ENCODE measurements at regions not wholly inside any gene's neighbourhood (a gene's known extent, or its start where the extent isn't known, plus 50 kb on each side); places are given as distances from the start of the nearest gene placed in this dataset.

GRCh38 chr10:7033031-7033430, 377.8 kb downstream of the SFMBT2 start:
- TF ChIP-seq FOXM1 (IDR thresholded peaks at IDR 0.05; ENCODE audit: borderline replicate concordance, low read depth) (no peak), EP300 (IDR thresholded peaks at IDR 0.05; ENCODE audit: borderline replicate concordance) (no peak), REST (IDR thresholded peaks at IDR 0.05; ENCODE audit: low read depth) (no peak), TCF12 (IDR thresholded peaks at IDR 0.05; ENCODE audit: low read depth) (no peak), CEBPB (IDR thresholded peaks at IDR 0.05) (no peak)

All from Ishikawa (cell line).